GM12878 (cell line): ENCODE measurements at regions not wholly inside any gene's neighbourhood (a gene's known extent, or its start where the extent isn't known, plus 50 kb on each side); places are given as distances from the start of the nearest gene placed in this dataset.

Source experiments
- ATAC-seq: fragments of 200-7000 bp; cut with Tn5 transposase; 3 replicates; pipeline ENCODE4 v1.9.1; 2020; ENCODE audit warnings: mild to moderate bottlenecking, moderate library complexity
- BruUV-seq: library from RNA; stranded (reverse); fragments of 400-500 nt; replicated peaks from 2 replicates; lab custom pipeline; 2021; lab: Mats Ljungman, UMichigan
- CTCF ChIA-PET: fragments of 300-600 bp; sonication (Branson Sonifier 250); formaldehyde crosslinking; extraction: SDS; loops from one replicate; lab custom pipeline; 2021; ENCODE audit warnings: inconsistent platforms; lab: Yijun Ruan, JAX
- POLR2A ChIA-PET: fragments of 350-600 bp; formaldehyde crosslinking; extraction: SDS; loops from one replicate; lab custom pipeline; 2021; ENCODE audit warnings: inconsistent platforms; lab: Charles Lee
- RAD21 ChIA-PET: fragments of 300-600 bp; sonication (Branson Sonifier 250); formaldehyde crosslinking; loops from one replicate; lab custom pipeline; 2023; ENCODE audit warnings: antibody characterized with exemption; ENCODE audit not compliant: unreplicated experiment; lab: Charles Lee
- SMC1A ChIA-PET: fragments of 300-600 bp; sonication (Branson Sonifier 250); formaldehyde crosslinking; loops from one replicate; lab custom pipeline; 2023; ENCODE audit not compliant: unreplicated experiment, uncharacterized antibody; lab: Charles Lee
- DNase-seq: peaks from one replicate; pipeline ENCODE4 v3.0.0-alpha.2; 2011; ENCODE audit warnings: low read depth, low spot score
- FAIRE-seq: peaks from 3 replicates; lab custom pipeline; 2011; peaks lifted over from hg19 to GRCh38; lab: Jason Lieb, UNC
- H2AFZ ChIP-seq: 2 replicates; pipeline ENCODE4 v1.6.0; 2011; ENCODE audit warnings: low read depth, low read length, control low read depth; ENCODE audit not compliant: control insufficient read depth
- H3K27ac ChIP-seq: 2 replicates; pipeline ENCODE4 v1.5.1; 2011; ENCODE audit warnings: control low read depth; ENCODE audit not compliant: control insufficient read depth, insufficient read depth
- H3K27me3 ChIP-seq, 2 experiments: replicated peaks in 1 of 2; 2 replicates each; pipeline versions ENCODE4 v1.6.0 to v1.6.1; 2011; ENCODE audit warnings: low read length in 1 of 2; ENCODE audit not compliant: control insufficient read depth in 2 of 2, insufficient read depth in 2 of 2
- H3K36me3 ChIP-seq, 2 experiments: 2 replicates each; pipeline ENCODE4 v1.5.1; 2011; ENCODE audit warnings: low read length in 1 of 2; ENCODE audit not compliant: control insufficient read depth in 2 of 2, insufficient read depth in 2 of 2
- H3K4me1 ChIP-seq: 2 replicates; pipeline ENCODE4 v1.6.1; 2011; ENCODE audit warnings: mild to moderate bottlenecking, low read length, moderate library complexity, mixed read lengths; ENCODE audit not compliant: control insufficient read depth, insufficient read depth
- H3K4me2 ChIP-seq: 2 replicates; pipeline ENCODE4 v1.6.0; 2011; ENCODE audit warnings: control low read depth; ENCODE audit not compliant: control insufficient read depth, insufficient read depth
- H3K4me3 ChIP-seq: fragments of 200-600 bp; sonication (generic); 2 replicates; pipeline ENCODE4 v1.5.1; 2016
- H3K79me2 ChIP-seq: 2 replicates; pipeline ENCODE4 v1.6.0; 2011; ENCODE audit warnings: low read length; ENCODE audit not compliant: control insufficient read depth, insufficient read depth
- H3K9ac ChIP-seq: 2 replicates; pipeline ENCODE4 v1.8.0; 2011; ENCODE audit warnings: low read length, control low read depth, mixed read lengths; ENCODE audit not compliant: control insufficient read depth, insufficient read depth
- H3K9me3 ChIP-seq: replicated peaks from 3 replicates; pipeline ENCODE4 v1.5.1; 2011; ENCODE audit warnings: mild to moderate bottlenecking, low read length; ENCODE audit not compliant: control insufficient read depth, insufficient read depth
- H4K20me1 ChIP-seq: 2 replicates; pipeline ENCODE4 v1.6.0; 2011; ENCODE audit not compliant: control insufficient read depth, insufficient read depth
- ATF2 ChIP-seq: IDR thresholded peaks from 2 replicates; pipeline ENCODE4 v1.6.1; 2012; ENCODE audit warnings: low read length, inconsistent platforms
- BACH1 ChIP-seq: fragments of 450-650 bp; IDR thresholded peaks from 2 replicates; pipeline ENCODE4 v1.6.1; 2017; ENCODE audit warnings: mild to moderate bottlenecking, borderline replicate concordance
- BCL3 ChIP-seq: IDR thresholded peaks from 2 replicates; pipeline ENCODE4 v1.6.1; 2011; ENCODE audit warnings: borderline replicate concordance, low read depth, mild to moderate bottlenecking, moderate library complexity, low read length; ENCODE audit not compliant: insufficient read depth, poor library complexity, severe bottlenecking
- EED ChIP-seq: sonication (generic); IDR thresholded peaks from 2 replicates; pipeline ENCODE4 v1.6.1; 2016; ENCODE audit warnings: antibody characterized with exemption, low read depth
- EGR1 ChIP-seq, 2 experiments: IDR thresholded peaks; 1 replicate in 1 of 2; 2 replicates in 1 of 2; pipeline ENCODE4 v1.6.1; 2011 to 2012; ENCODE audit warnings: low read depth in 2 of 2, low read length in 2 of 2, borderline replicate concordance in 1 of 2, mild to moderate bottlenecking in 1 of 2, moderate library complexity in 1 of 2
- FOS ChIP-seq: IDR thresholded peaks from 3 replicates; pipeline ENCODE4 v1.6.1; 2011; ENCODE audit warnings: borderline replicate concordance; ENCODE audit not compliant: insufficient read length; ENCODE audit errors: extremely low read depth
- FOXM1 ChIP-seq: IDR thresholded peaks from 2 replicates; pipeline ENCODE4 v1.6.1; 2012; ENCODE audit warnings: low read depth, mild to moderate bottlenecking, inconsistent platforms, low read length, moderate library complexity
- HDAC6 ChIP-seq: fragments of 200-600 bp; sonication (generic); IDR thresholded peaks from one replicate; pipeline ENCODE4 v1.8.0; 2017; ENCODE audit warnings: antibody characterized with exemption; ENCODE audit not compliant: unreplicated experiment
- HSF1 ChIP-seq: fragments of 150-350 bp; IDR thresholded peaks from 2 replicates; pipeline ENCODE4 v1.6.1; 2014; ENCODE audit warnings: mild to moderate bottlenecking, low read depth, low read length
- NR2C2 ChIP-seq: IDR thresholded peaks from 2 replicates; pipeline ENCODE4 v1.6.1; 2011; ENCODE audit warnings: borderline replicate concordance, low read depth; ENCODE audit not compliant: control insufficient read depth, insufficient read length
- RAD51 ChIP-seq: fragments of 450-650 bp; IDR thresholded peaks from 2 replicates; pipeline ENCODE4 v1.6.1; 2016; ENCODE audit warnings: moderate library complexity, mild to moderate bottlenecking, inconsistent platforms
- RELB ChIP-seq: fragments of 450-650 bp; IDR thresholded peaks from 2 replicates; pipeline ENCODE4 v1.6.1; 2017; ENCODE audit warnings: low read depth, mild to moderate bottlenecking, moderate library complexity
- SUZ12 ChIP-seq: fragments of 200-600 bp; sonication (generic); IDR thresholded peaks from one replicate; pipeline ENCODE4 v1.6.1; 2018; ENCODE audit warnings: antibody characterized with exemption, mild to moderate bottlenecking; ENCODE audit not compliant: unreplicated experiment
- TCF12 ChIP-seq: IDR thresholded peaks from 2 replicates; pipeline ENCODE4 v1.6.1; 2011; ENCODE audit warnings: low read depth, mild to moderate bottlenecking, low read length
- ZBTB33 ChIP-seq: fragments of 450-650 bp; IDR thresholded peaks from 2 replicates; pipeline ENCODE4 v1.6.1; 2017; ENCODE audit warnings: mild to moderate bottlenecking
- WGBS: methylation state at CpG from one replicate; pipeline ENCODE4 v1.1.6; 2016; ENCODE audit warnings: low lambda C conversion rate; ENCODE audit not compliant: insufficient replicate concordance, insufficient coverage; ENCODE audit errors: missing lambda C conversion rate; 5-methylcytosine and 5-hydroxymethylcytosine counted together
- in situ Hi-C: fragments of 300-500 bp; cut with MboI; formaldehyde crosslinking; loops from 9 replicates; pipeline ENCODE4 v1.14.3; 2018; ENCODE audit warnings: mixed read lengths
- intact Hi-C: fragments of 100-400 bp; cut with micrococcal nuclease; formaldehyde crosslinking; loops from one replicate; pipeline ENCODE4 v1.14.2; 2022; ENCODE audit not compliant: unreplicated experiment

GRCh38 chr3:117932441-117932840 lies 1102.2 kb downstream of the IGSF11 start (continued):
- no peak for TF ChIP-seq TCF12
- TF ChIP-seq NR2C2 = no peak
- TF ChIP-seq BCL3 = no peak
- TF ChIP-seq HSF1 = no peak

GRCh38 chr3:117936159-117936558 lies 1098.5 kb downstream of the IGSF11 start:
- Histone ChIP-seq H3K4me2 (no peak overlapping the region), H3K9ac (no peak overlapping the region), H3K9me3 (no peaks in the 10 kb centered on the region), H3K4me3 (no peak overlapping the region), H3K27ac (no peak overlapping the region), H3K4me1 (no peaks in the 10 kb centered on the region), H4K20me1 (no peaks in the 10 kb centered on the region), H3K27me3 (no peaks in the 10 kb centered on the region; a peak in 1 of 4 replicates), H2AFZ (no peak overlapping the region), H3K79me2 (no peaks in the 10 kb centered on the region), H3K36me3 (no peaks in the 10 kb centered on the region)
- POLR2A ChIA-PET = no interaction called here
- WGBS = 21% methylated on average over 4 of the region's 4 CpGs
- SMC1A ChIA-PET = interaction anchor here (1.4 kb wide), 1 partner anchor 26 kb away, joined by 3 read pairs; no protein-coding TSS in a partner anchor
- in situ Hi-C loops (no loop called here), intact Hi-C loops (no loop called here)
- RAD21 ChIA-PET = no interaction called here
- DNase-seq = no peak
- FAIRE-seq = no peak
- CTCF ChIA-PET = no interaction called here
- BruUV-seq = no TSS peak
- ATAC-seq = no peak
- TF ChIP-seq RAD51 = no peak
- no peak for TF ChIP-seq HDAC6
- TF ChIP-seq RELB = no peak
- no peak for TF ChIP-seq FOS
- no peak for TF ChIP-seq SUZ12
- no peak for TF ChIP-seq FOXM1
- no peak for TF ChIP-seq EGR1 (IDR thresholded peaks at IDR 0.05; ENCODE audit: borderline replicate concordance in 1 of 2, low read depth in 2 of 2, low read length in 2 of 2)
- no peak for TF ChIP-seq ATF2
- no peak for TF ChIP-seq EED
- TF ChIP-seq ZBTB33 = no peak
- TF ChIP-seq BACH1 = no peak
